Pons (tissue), 1 donor: ENCODE measurements at regions not wholly inside any gene's neighbourhood (a gene's known extent, or its start where the extent isn't known, plus 50 kb on each side); places are given as distances from the start of the nearest gene placed in this dataset.

Experiments used
- DNase-seq: peaks from one replicate; pipeline ENCODE4 v3.0.0-alpha.2; 2016; ENCODE audit warnings: low spot score

- DNase-seq = no peak
Observed at GRCh38 chr10:10460451-10460850, 557.2 kb upstream of the CELF2 start.

GRCh38 chr10:10462151-10462941 lies 555.3 kb upstream of the CELF2 start:
- DNase-seq = no peak

DNA sequence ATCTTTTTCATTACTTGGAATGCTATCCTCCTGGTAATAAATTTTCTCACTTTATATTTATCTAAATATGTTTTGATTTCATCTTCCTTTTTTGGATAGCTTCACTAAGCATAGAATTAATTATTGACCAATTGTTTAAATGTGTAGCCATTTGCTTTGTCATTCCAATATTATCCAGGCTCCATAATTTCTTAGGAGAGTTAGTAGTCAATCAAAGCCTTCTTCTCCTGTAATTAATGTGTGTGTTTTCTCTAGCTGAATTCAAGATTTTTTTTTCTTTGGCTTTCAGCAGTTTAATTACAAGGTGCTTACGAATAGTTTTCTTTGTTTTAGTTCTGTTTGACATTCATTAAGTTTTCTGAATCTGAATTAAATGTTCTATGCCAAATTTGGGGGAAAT lies 545.9 kb upstream of the CELF2 start:
- DNase-seq = no peak

- no peak for DNase-seq
Observed at GRCh38 chr10:10475812-10476211, 541.9 kb upstream of the CELF2 start.

GRCh38 chr10:10477844-10478243 lies 539.8 kb upstream of the CELF2 start:
- DNase-seq = no peak

DNA sequence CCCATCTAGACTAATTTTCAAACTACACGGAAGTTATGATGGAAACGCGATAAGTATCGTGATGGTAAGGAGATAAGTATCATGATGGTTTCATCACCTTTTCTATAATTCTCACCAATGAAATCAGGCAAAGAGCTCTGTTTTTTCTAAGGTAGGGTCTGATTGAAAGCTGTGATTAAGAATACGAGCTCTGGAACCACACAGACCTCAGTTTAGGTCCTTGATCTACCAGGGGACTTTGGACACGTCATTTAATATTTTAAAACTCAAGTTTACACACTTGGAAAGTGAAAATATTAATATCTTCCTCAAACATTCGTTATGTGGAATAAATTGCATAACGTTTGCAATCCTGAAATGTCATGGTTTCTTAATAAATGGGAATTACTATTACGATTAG lies 538.2 kb upstream of the CELF2 start:
- DNase-seq = no peak

DNA sequence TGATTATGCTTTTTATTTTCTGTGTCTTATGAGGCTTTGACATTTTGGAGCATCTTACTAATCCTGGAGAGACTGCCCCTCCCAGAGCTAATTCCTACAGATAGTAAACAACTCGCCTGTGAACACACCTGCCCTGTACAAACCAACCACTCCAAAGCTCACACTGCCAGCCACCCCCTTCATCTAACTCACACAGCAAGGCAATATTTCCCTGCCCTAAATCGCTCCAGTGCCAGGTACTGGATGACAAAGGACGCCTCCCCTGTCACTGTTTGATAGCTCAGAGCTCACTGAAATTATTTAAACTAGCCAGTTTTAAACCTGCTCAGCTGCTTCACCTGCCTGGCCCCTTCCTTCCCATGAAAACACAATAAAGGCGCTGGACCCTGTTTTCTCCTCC lies 535.1 kb upstream of the CELF2 start:
- no peak for DNase-seq

DNA sequence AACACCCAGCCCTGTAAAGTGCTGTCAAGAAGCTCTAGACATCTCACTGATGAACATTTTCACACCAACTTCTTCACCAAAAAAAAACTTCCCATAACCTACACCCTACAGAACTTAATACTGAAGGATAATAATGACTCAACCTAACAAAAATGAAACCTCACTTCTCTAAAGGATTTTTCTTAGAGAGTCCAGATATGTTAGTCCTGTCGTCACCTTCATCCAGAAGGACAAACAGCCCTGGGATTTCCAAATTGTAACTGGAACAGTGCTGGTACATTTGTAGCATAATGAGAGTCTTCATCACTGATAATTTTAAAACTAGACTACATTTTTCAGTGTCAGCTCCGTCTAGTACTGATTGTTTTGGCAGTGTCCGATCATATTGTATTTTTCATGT lies 528.6 kb upstream of the CELF2 start:
- DNase-seq = no peak

GRCh38 chr10:10489805-10490571 lies 527.7 kb upstream of the CELF2 start:
- DNase-seq = no peak

GRCh38 chr10:10490581-10490980 lies 527.1 kb upstream of the CELF2 start:
- no peak for DNase-seq

DNA sequence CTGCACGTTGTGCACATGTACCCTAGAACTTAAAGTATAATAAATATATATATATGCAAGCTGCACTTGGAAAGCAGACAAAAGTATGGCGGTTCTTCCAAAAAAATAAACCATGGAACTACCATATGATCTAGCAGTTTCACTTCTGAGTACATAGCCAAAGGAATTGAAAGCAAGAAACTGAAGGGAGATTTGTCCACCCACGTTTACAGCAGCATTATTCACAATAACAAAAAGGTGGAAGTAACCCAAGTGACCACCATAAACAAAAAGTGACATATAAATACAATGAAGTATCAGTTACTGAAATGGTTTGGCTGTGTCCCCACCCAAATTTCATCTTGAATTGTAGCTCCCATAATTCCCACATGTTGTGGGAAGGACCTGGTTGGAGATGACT lies 525.3 kb upstream of the CELF2 start:
- no peak for DNase-seq

- no peak for DNase-seq
Observed at GRCh38 chr10:10493833-10494232, 523.8 kb upstream of the CELF2 start.

GRCh38 chr10:10497245-10497644 lies 520.4 kb upstream of the CELF2 start:
- no peak for DNase-seq

- DNase-seq = no peak
Observed at GRCh38 chr10:10498781-10499180, 518.9 kb upstream of the CELF2 start.

DNA sequence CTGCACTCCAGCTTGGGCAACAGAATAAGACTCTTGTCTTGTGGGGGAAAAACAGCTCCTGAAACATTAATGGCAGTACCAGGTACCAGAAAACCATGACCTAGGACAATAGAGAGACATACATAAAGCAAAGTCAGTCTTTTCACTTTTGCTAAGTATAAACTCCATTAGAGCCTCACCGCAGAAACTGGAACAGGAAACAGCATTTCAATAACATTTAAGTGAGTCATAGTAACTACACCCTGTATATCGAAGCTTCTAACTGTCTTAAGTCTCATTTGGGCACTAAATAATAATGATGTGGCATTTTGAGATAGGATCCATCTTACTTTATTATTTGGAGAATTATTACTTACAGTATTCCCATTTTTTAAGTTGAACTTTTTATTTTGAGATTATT lies 517.8 kb upstream of the CELF2 start:
- no peak for DNase-seq

DNA sequence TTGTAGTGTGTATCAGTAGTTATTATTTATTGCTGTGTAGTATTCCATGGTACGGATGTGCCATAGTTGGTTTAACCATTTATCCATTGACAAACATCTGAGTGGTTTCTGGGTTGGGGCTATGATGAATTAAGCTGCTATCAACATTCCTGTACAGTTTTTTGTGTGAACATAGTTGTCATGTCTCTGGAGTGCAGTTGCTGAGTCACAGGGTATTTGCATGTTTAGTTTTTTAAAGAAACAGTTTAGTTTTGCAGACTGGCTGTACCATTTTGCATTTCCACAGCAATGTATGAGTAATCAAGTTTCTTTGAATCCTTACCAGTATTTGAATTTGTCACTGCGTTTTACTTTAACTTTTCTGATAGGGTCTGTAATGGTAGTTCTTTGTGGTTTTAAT lies 516.7 kb upstream of the CELF2 start:
- no peak for DNase-seq

- no peak for DNase-seq
Observed at GRCh38 chr10:10503772-10504171, 513.9 kb upstream of the CELF2 start.

GRCh38 chr10:10508211-10508610 lies 509.5 kb upstream of the CELF2 start:
- no peak for DNase-seq

- DNase-seq = no peak
Observed at GRCh38 chr10:10510179-10510578, 507.5 kb upstream of the CELF2 start.

- DNase-seq = no peak
Observed at GRCh38 chr10:10513067-10513466, 504.6 kb upstream of the CELF2 start.

- no peak for DNase-seq
Observed at GRCh38 chr10:10513898-10514297, 503.8 kb upstream of the CELF2 start.

- DNase-seq = no peak
Observed at GRCh38 chr10:10514797-10515196, 502.9 kb upstream of the CELF2 start.

DNA sequence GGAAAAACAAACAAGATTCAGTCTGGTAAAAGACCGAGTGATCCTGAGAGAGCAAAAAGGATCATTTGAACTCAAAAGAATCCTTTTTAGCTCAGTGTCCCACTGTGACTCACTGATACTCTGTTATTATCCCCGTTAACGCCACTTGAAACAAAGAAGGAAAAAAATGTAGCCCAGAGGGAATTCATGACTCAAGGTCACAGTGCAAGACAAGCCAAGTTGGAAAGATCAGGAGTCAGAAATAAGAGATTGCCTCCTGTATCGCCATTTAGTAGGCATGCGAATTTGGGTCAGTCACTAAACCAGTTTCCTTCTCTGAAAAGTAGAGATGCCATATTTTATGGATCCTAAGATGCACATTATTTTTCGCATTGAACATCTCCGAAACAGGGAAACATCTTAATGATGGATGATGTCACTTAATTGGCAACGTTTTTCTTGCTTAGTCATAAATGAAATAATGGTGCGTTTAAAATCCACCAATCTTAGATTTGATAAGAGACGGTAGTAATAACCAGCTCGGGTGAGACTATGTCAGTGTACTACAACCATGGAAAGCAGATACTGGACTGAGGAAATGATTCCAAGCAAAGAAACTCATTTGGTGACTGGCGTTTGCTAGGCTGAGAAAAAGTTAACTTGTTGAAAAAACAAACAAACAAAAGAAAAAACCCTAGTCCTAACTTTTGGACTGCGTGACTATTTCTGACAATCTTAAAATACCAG lies 502.0 kb upstream of the CELF2 start:
- DNase-seq = no peak
